PC-9 (cell line): ENCODE measurements at regions not wholly inside any gene's neighbourhood (a gene's known extent, or its start where the extent isn't known, plus 50 kb on each side); places are given as distances from the start of the nearest gene placed in this dataset.

Source experiments
- CTCF ChIP-seq: fragments of 200-600 bp; sonication (generic); conservative IDR thresholded peaks from 2 replicates; pipeline ENCODE4 v1.6.1; 2017; ENCODE audit warnings: mixed run types, antibody characterized with exemption, mild to moderate bottlenecking, moderate library complexity
- EZH2 ChIP-seq: fragments of 200-600 bp; sonication (generic); IDR thresholded peaks from 2 replicates; pipeline ENCODE4 v1.8.0; 2017; ENCODE audit warnings: antibody characterized with exemption, low read depth

DNA sequence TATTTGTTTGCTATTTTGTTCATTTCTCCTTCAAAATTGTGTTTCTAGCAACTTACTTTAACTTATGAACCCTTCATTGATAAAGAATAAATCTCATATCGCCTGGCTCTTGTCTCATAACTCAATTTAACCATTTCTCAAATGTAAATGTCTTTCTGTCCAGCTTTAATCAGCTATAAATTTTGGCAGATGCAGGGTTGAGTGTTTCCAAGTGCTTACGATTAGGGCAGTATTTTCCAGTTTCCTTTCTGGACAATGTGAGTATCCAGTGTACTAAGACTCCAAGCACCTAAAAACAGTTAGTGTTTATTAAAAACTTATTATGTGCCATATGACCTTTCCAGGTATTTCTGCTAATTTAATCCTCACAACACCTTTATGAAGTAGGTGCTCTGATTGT is 218.6 kb upstream of the GK2 start:
- no peak for TF ChIP-seq CTCF
- TF ChIP-seq EZH2: no peak
